GM23338 (cell line): ENCODE measurements at regions not wholly inside any gene's neighbourhood (a gene's known extent, or its start where the extent isn't known, plus 50 kb on each side); places are given as distances from the start of the nearest gene placed in this dataset.

Experiments used
- CREB1 ChIP-seq: fragments of 250-450 bp; sonication (Bioruptor Pico); IDR thresholded peaks from 2 replicates; pipeline ENCODE4 v1.5.0; 2020; ENCODE audit warnings: low read depth, mild to moderate bottlenecking, moderate library complexity
- EZH2 ChIP-seq: fragments of 200-600 bp; sonication (generic); IDR thresholded peaks from one replicate; pipeline ENCODE4 v1.8.0; 2017; ENCODE audit warnings: antibody characterized with exemption, mild to moderate bottlenecking, low read depth; ENCODE audit not compliant: unreplicated experiment
- EZH2phosphoT487 ChIP-seq: fragments of 200-600 bp; sonication (generic); IDR thresholded peaks from one replicate; pipeline ENCODE4 v1.8.1; 2018; ENCODE audit warnings: antibody characterized with exemption; ENCODE audit not compliant: unreplicated experiment
- JUNB ChIP-seq: IDR thresholded peaks from one replicate; pipeline ENCODE4 v1.6.1; 2016; ENCODE audit warnings: antibody characterized with exemption; ENCODE audit not compliant: unreplicated experiment
- POLR2AphosphoS5 ChIP-seq: IDR thresholded peaks from 2 replicates; pipeline ENCODE4 v1.6.1; 2016; ENCODE audit warnings: antibody characterized with exemption, low read depth
- REST ChIP-seq: IDR thresholded peaks from one replicate; pipeline ENCODE4 v1.6.1; 2018; ENCODE audit warnings: antibody characterized with exemption; ENCODE audit not compliant: unreplicated experiment
- STAT1 ChIP-seq: IDR thresholded peaks from one replicate; pipeline ENCODE4 v1.6.1; 2016; ENCODE audit warnings: antibody characterized with exemption; ENCODE audit not compliant: unreplicated experiment
- ZNF114 ChIP-seq: fragments of 250-450 bp; sonication (Bioruptor Pico); IDR thresholded peaks from 2 replicates; pipeline ENCODE4 v1.5.0; 2020; ENCODE audit warnings: mild to moderate bottlenecking, moderate library complexity
- ZNF331 ChIP-seq: fragments of 250-450 bp; sonication (Bioruptor Pico); IDR thresholded peaks from 2 replicates; pipeline ENCODE4 v1.5.0; 2020; ENCODE audit warnings: low read depth, mild to moderate bottlenecking, moderate library complexity
- ZNF462 ChIP-seq: fragments of 250-450 bp; sonication (Bioruptor Pico); IDR thresholded peaks from 2 replicates; pipeline ENCODE4 v1.5.0; 2020; ENCODE audit warnings: mild to moderate bottlenecking, moderate library complexity
- TF ChIP-seq, protein P1 (sequence below), 2 experiments: fragments of 200-600 bp in 1 of 2; sonication (generic) in 1 of 2; conservative IDR thresholded peaks; 2 replicates each; pipeline versions ENCODE4 v1.5.1 to v1.6.1; 2016 to 2017; ENCODE audit warnings: antibody characterized with exemption in 2 of 2, low read depth in 2 of 2, mild to moderate bottlenecking in 2 of 2, moderate library complexity in 1 of 2

DNA sequence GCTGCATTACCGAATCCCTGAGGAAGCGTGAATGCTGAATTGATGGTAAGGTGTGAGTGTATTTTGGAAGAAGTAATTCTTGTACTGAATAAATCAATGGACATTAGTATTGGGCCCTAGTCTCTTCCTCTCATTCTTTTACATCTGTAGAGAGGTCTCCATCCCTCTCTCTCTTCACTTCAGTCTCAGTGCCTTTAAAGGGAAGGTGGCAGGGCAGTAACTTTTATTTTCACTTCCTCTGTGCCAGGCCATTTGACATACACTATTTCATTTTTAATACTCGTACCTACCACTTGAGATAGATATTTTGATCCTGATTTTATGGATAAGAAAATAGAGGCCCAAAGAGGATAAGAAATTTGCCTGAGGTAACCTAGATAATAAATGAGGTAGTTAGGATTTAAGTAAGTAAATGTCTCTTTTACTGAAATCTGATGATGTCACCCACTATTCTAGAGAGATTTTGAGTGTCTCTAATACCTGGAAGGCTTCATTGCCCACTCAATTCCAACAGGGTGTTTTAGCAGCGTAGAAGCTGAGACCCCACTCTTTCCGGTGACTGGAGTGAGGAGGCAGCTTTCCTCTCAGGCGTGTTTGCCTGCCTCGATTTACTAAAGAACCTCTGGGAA, 177.9 kb upstream of the PRICKLE1 start:
- TF ChIP-seq EZH2 (no peak), CREB1 (CRISPR knock-in tag) (no peak), EZH2phosphoT487 (no peak), POLR2AphosphoS5 (no peak), ZNF114 (CRISPR knock-in tag) (no peak), REST (no peak), JUNB (no peak), ZNF331 (CRISPR knock-in tag) (no peak), ZNF462 (no peak), STAT1 (no peak)
- TF ChIP-seq, protein P1, sequence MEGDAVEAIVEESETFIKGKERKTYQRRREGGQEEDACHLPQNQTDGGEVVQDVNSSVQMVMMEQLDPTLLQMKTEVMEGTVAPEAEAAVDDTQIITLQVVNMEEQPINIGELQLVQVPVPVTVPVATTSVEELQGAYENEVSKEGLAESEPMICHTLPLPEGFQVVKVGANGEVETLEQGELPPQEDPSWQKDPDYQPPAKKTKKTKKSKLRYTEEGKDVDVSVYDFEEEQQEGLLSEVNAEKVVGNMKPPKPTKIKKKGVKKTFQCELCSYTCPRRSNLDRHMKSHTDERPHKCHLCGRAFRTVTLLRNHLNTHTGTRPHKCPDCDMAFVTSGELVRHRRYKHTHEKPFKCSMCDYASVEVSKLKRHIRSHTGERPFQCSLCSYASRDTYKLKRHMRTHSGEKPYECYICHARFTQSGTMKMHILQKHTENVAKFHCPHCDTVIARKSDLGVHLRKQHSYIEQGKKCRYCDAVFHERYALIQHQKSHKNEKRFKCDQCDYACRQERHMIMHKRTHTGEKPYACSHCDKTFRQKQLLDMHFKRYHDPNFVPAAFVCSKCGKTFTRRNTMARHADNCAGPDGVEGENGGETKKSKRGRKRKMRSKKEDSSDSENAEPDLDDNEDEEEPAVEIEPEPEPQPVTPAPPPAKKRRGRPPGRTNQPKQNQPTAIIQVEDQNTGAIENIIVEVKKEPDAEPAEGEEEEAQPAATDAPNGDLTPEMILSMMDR (conservative IDR thresholded peaks at IDR 0.05; ENCODE audit: low read depth in 2 of 2) = no peak
